Liver (tissue), 8 donors: ENCODE measurements at regions not wholly inside any gene's neighbourhood (a gene's known extent, or its start where the extent isn't known, plus 50 kb on each side); places are given as distances from the start of the nearest gene placed in this dataset.

Source experiments
- DNase-seq: peaks from one replicate; pipeline ENCODE4 v3.0.0-alpha.2; 2017; ENCODE audit warnings: low spot score
- H3K27ac ChIP-seq, 2 donors: one replicate each; pipeline ENCODE4 v1.7.0; 2013; ENCODE audit warnings: inconsistent platforms in 2 of 2, low read length in 2 of 2, control low read depth in 1 of 2, low read depth in 1 of 2, mild to moderate bottlenecking in 1 of 2
- H3K27me3 ChIP-seq, 4 donors: one replicate each; pipeline versions ENCODE4 v1.6.1 to v1.7.0; 2013; ENCODE audit warnings: low read length in 3 of 4, inconsistent platforms in 1 of 4, mild to moderate bottlenecking in 1 of 4, moderate library complexity in 1 of 4; ENCODE audit not compliant: control insufficient read depth in 4 of 4, insufficient read depth in 4 of 4
- H3K36me3 ChIP-seq, 4 donors: one replicate each; pipeline versions ENCODE4 v1.6.1 to v1.7.0; 2013; ENCODE audit warnings: low read length in 3 of 4, mild to moderate bottlenecking in 3 of 4, low read depth in 1 of 4, moderate library complexity in 1 of 4; ENCODE audit not compliant: control insufficient read depth in 4 of 4, insufficient read depth in 3 of 4
- H3K4me1 ChIP-seq, 4 donors: one replicate each; pipeline versions ENCODE4 v1.6.1 to v1.7.0; 2013; ENCODE audit warnings: low read length in 3 of 4, mild to moderate bottlenecking in 3 of 4, moderate library complexity in 1 of 4; ENCODE audit not compliant: control insufficient read depth in 4 of 4, insufficient read depth in 4 of 4
- H3K4me3 ChIP-seq, 3 donors: one replicate each; pipeline versions ENCODE4 v1.6.1 to v1.7.0; 2013; ENCODE audit warnings: low read length in 3 of 3, control low read depth in 1 of 3, low read depth in 1 of 3, mild to moderate bottlenecking in 1 of 3
- H3K9ac ChIP-seq, 2 donors: one replicate each; pipeline ENCODE4 v1.7.0; 2013; ENCODE audit warnings: low read length in 2 of 2, mild to moderate bottlenecking in 2 of 2, moderate library complexity in 2 of 2, control low read depth in 1 of 2, low read depth in 1 of 2
- H3K9me3 ChIP-seq, 4 donors: one replicate each; pipeline versions ENCODE4 v1.6.1 to v1.7.0; 2013; ENCODE audit warnings: low read length in 3 of 4; ENCODE audit not compliant: control insufficient read depth in 4 of 4
- CTCF ChIP-seq: fragments of 150-350 bp; IDR thresholded peaks from 2 replicates; pipeline ENCODE4 v1.5.1; 2017; ENCODE audit warnings: improper control_type of control experiment, low read depth, low read length; ENCODE audit not compliant: missing input control
- EGR1 ChIP-seq, 2 donors: IDR thresholded peaks; 2 replicates each; pipeline ENCODE4 v1.6.1; 2016 to 2018; ENCODE audit warnings: antibody characterized with exemption in 2 of 2, low read depth in 2 of 2
- FOXA1 ChIP-seq: IDR thresholded peaks from 2 replicates; pipeline ENCODE4 v1.6.1; 2016; ENCODE audit warnings: antibody characterized with exemption
- FOXA2 ChIP-seq: IDR thresholded peaks from 2 replicates; pipeline ENCODE4 v1.6.1; 2016; ENCODE audit warnings: antibody characterized with exemption
- GABPA ChIP-seq, 2 donors: IDR thresholded peaks in 1 of 2; conservative IDR thresholded peaks in 1 of 2; 2 replicates each; pipeline ENCODE4 v1.6.1; 2016; ENCODE audit warnings: antibody characterized with exemption in 2 of 2, mild to moderate bottlenecking in 1 of 2, moderate library complexity in 1 of 2
- HNF4A ChIP-seq, 2 donors: conservative IDR thresholded peaks; 2 replicates each; pipeline ENCODE4 v1.6.1; 2016; ENCODE audit warnings: antibody characterized with exemption in 2 of 2, mild to moderate bottlenecking in 2 of 2
- JUND ChIP-seq, 2 donors: IDR thresholded peaks; 2 replicates each; pipeline ENCODE4 v1.6.1; 2016; ENCODE audit warnings: antibody characterized with exemption in 2 of 2
- NR2F2 ChIP-seq: IDR thresholded peaks from 2 replicates; pipeline ENCODE4 v1.6.1; 2016; ENCODE audit warnings: antibody characterized with exemption
- RAD21 ChIP-seq, 2 donors: IDR thresholded peaks; 2 replicates each; pipeline ENCODE4 v1.6.1; 2016; ENCODE audit warnings: antibody characterized with exemption in 2 of 2, mild to moderate bottlenecking in 2 of 2
- RXRA ChIP-seq, 2 donors: IDR thresholded peaks; 2 replicates each; pipeline ENCODE4 v1.6.1; 2017 to 2018; ENCODE audit warnings: antibody characterized with exemption in 2 of 2, mild to moderate bottlenecking in 1 of 2
- SP1 ChIP-seq: IDR thresholded peaks from 2 replicates; pipeline ENCODE4 v1.6.1; 2018; ENCODE audit warnings: antibody characterized with exemption, mild to moderate bottlenecking
- TAF1 ChIP-seq: conservative IDR thresholded peaks from 2 replicates; pipeline ENCODE4 v1.6.1; 2016; ENCODE audit warnings: antibody characterized with exemption, mild to moderate bottlenecking
- YY1 ChIP-seq: IDR thresholded peaks from 2 replicates; pipeline ENCODE4 v1.6.1; 2016; ENCODE audit warnings: antibody characterized with exemption, mild to moderate bottlenecking
- ZBTB33 ChIP-seq: IDR thresholded peaks from 2 replicates; pipeline ENCODE4 v1.6.1; 2016; ENCODE audit warnings: antibody characterized with exemption
- whole genome bisulfite sequencing: extraction: QIAGEN DNeasy Blood & Tissue Kit; methylation state at CpG from one replicate; pipeline ENCODE4 v1.1.7; 2013; 5-methylcytosine and 5-hydroxymethylcytosine counted together
- TF ChIP-seq, protein P1 (sequence below): IDR thresholded peaks from 2 replicates; pipeline ENCODE4 v1.6.1; 2016; ENCODE audit warnings: antibody characterized with exemption
- TF ChIP-seq, protein P2 (sequence below): IDR thresholded peaks from 2 replicates; pipeline ENCODE4 v1.6.1; 2016; ENCODE audit warnings: antibody characterized with exemption, mild to moderate bottlenecking
- TF ChIP-seq, protein P3 (sequence below): IDR thresholded peaks from 2 replicates; pipeline ENCODE4 v1.6.1; 2016; ENCODE audit warnings: antibody characterized with exemption
- donor health status: healthy.
- donor health status: healthy.
- donor health status: healthy.
- donor health status: healthy.
- donor health status: healthy.

DNA sequence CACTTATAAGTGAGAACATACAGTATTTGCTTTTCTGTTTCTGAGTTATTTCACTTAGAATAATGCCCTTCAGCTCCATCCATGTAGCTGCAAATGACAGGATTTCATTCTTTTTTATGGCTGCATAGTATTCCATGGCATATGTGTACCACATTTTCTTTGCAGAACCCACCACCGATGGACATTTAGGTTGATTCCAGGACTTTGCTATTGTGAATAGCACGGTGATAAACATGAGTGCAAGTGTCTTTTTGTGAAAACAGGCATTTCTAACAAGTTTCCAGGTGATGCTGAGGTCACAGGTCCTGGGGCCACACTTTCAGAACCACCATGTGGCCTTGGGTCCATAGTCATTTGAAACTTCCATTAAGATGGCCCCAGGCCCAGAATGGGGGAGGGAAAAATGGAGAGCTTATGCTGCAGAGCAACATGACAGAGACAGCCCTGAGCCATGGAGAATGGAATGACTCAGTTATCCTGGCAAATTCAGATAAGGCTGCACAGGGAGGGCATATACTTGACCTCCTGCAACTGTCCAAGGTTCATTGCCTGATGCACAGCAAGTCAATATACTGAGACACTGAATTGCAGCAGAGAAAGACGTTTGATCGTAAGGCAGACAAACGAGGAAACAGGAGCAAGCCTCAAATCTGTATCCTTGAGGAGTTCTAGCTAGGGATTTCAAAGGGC, 248.0 kb upstream of the GALNT17 start:
- DNase-seq: no peak
- Histone ChIP-seq H3K27me3 (no peaks in the 10 kb centered on the region), H3K9me3 (peaks cover 0 to 4% (median 1%) of the 10 kb centered on the region in 4 donors), H3K4me3 (no peak overlapping the region), H3K9ac (no peak overlapping the region), H3K36me3 (no peaks in the 10 kb centered on the region), H3K4me1 (no peaks in the 10 kb centered on the region), H3K27ac (no peak overlapping the region)
- TF ChIP-seq ZBTB33 (no peak), EGR1 (IDR thresholded peaks at IDR 0.05; ENCODE audit: low read depth in 2 of 2) (no peak), HNF4A (conservative IDR thresholded peaks at IDR 0.05) (no peak), CTCF (no peak), SP1 (no peak), JUND (IDR thresholded peaks at IDR 0.05) (no peak), TAF1 (no peak), GABPA (IDR thresholded peaks at IDR 0.05 in 1 of 2, conservative IDR thresholded peaks at IDR 0.05 in 1 of 2) (no peak), RXRA (IDR thresholded peaks at IDR 0.05) (no peak), YY1 (no peak), NR2F2 (no peak), FOXA1 (no peak)
- TF ChIP-seq, protein P1, sequence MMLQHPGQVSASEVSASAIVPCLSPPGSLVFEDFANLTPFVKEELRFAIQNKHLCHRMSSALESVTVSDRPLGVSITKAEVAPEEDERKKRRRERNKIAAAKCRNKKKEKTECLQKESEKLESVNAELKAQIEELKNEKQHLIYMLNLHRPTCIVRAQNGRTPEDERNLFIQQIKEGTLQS: no peak
- TF ChIP-seq, protein P2, sequence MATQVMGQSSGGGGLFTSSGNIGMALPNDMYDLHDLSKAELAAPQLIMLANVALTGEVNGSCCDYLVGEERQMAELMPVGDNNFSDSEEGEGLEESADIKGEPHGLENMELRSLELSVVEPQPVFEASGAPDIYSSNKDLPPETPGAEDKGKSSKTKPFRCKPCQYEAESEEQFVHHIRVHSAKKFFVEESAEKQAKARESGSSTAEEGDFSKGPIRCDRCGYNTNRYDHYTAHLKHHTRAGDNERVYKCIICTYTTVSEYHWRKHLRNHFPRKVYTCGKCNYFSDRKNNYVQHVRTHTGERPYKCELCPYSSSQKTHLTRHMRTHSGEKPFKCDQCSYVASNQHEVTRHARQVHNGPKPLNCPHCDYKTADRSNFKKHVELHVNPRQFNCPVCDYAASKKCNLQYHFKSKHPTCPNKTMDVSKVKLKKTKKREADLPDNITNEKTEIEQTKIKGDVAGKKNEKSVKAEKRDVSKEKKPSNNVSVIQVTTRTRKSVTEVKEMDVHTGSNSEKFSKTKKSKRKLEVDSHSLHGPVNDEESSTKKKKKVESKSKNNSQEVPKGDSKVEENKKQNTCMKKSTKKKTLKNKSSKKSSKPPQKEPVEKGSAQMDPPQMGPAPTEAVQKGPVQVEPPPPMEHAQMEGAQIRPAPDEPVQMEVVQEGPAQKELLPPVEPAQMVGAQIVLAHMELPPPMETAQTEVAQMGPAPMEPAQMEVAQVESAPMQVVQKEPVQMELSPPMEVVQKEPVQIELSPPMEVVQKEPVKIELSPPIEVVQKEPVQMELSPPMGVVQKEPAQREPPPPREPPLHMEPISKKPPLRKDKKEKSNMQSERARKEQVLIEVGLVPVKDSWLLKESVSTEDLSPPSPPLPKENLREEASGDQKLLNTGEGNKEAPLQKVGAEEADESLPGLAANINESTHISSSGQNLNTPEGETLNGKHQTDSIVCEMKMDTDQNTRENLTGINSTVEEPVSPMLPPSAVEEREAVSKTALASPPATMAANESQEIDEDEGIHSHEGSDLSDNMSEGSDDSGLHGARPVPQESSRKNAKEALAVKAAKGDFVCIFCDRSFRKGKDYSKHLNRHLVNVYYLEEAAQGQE: no peak
- TF ChIP-seq, protein P3, sequence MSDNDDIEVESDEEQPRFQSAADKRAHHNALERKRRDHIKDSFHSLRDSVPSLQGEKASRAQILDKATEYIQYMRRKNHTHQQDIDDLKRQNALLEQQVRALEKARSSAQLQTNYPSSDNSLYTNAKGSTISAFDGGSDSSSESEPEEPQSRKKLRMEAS: no peak
- WGBS: 51% methylated on average over 5 of the region's 5 CpGs

- Histone ChIP-seq H3K9me3 (peaks cover 0 to 7% (median 2%) of the 10 kb centered on the region in 4 donors), H3K9ac (no peak overlapping the region)
These were observed 247.5 kb upstream of the GALNT17 start for GRCh38 chr7:70884440-70884764.

More at GRCh38 chr7:70884440-70884764, 247.5 kb upstream of the GALNT17 start:
- no peak for TF ChIP-seq FOXA2
- TF ChIP-seq RAD21 (IDR thresholded peaks at IDR 0.05): no peak
- TF ChIP-seq JUND (IDR thresholded peaks at IDR 0.05): no peak
- no peak for TF ChIP-seq GABPA (IDR thresholded peaks at IDR 0.05 in 1 of 2, conservative IDR thresholded peaks at IDR 0.05 in 1 of 2)
- no peak for TF ChIP-seq TAF1
- TF ChIP-seq CTCF: no peak
- TF ChIP-seq, protein P1: no peak
- no peak for TF ChIP-seq EGR1 (IDR thresholded peaks at IDR 0.05; ENCODE audit: low read depth in 2 of 2)
- no peak for TF ChIP-seq FOXA1
- H3K27me3 ChIP-seq: no peaks in the 10 kb centered on the region
- H3K27ac ChIP-seq: no peak overlapping the region
- H3K36me3 ChIP-seq: no peaks in the 10 kb centered on the region
- H3K4me3 ChIP-seq: no peak overlapping the region
- DNase-seq: no peak
- H3K4me1 ChIP-seq: no peaks in the 10 kb centered on the region
